GM21786 (cell line): ENCODE measurements at regions not wholly inside any gene's neighbourhood (a gene's known extent, or its start where the extent isn't known, plus 50 kb on each side); places are given as distances from the start of the nearest gene placed in this dataset.

Source experiments
- ATAC-seq: cut with Tn5 transposase; IDR thresholded peaks from one replicate; pipeline ENCODE4 v1.9.1; 2021; ENCODE audit not compliant: unreplicated experiment

DNA sequence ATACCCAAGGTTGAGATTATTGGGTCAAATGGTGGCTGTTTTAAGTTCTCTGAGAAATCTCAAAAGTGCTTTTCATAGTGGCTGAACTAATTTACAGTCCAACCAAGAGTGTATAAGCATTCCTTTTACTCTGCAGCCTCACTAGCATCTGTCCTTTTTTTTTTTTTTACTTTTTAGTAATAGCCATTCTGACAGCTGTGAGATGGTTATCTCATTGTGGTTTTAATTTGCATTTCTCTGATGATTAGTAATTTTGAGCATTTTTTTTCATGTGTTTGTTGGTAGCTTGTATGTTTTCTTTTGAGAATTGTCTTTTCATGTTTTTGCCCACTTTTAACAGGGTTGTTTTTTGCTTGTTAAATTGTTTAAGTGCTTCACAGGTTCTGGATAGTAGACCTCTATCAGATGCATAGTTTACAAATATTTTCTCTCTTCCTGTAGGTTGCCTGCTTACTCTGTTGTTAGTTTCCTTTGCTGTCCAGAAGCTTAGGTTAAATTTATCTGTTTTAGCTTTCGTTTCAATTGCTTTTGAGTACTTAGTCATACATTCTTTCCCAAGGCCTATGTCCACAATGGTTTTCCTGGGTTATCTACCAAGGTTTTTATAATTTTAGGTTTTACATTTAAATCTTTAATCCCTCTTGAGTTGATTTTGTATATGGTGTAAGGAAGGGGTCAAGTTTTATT is 881.3 kb upstream of the SEL1L start:
- ATAC-seq, result peak; percentile 60

DNA sequence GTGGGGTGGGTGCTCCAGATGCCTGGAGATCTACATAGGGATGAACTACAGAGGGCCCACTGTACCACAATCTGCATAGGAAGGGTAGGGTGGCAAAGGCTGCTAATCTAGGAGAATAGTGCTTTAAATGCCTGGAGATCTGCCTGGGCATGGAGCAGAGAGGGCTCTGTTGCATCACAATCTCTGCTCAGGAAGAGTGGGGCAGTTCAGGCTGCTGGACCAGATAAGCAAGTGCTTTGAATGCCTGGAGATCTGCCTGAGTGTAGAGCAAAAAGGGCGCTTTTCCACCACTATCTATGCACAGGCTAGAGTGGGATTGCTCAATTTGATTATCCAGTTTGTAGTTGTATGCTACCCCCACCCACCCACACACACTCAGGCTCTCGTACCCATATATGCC is 886.3 kb upstream of the SEL1L start:
- no peak for ATAC-seq

DNA sequence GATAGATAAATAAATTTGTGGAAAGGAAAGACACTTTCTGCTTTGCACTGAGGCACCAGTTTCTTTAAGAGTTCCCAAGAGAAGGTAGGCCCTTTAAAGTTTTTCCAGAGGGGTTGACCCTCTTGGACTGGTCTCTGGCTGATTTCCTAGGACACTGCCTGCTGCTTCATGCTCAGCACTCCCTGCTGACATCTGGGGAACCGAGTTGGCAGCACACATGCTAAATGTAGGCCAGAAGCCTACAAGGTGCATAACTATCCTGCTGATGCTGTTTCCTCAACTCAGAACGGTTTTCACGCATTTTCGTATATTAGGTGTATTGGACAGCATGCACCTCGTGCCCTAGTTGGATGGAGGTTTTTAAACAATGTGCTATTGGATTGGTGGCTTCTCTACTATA is 887.2 kb upstream of the SEL1L start:
- ATAC-seq, result no peak

DNA sequence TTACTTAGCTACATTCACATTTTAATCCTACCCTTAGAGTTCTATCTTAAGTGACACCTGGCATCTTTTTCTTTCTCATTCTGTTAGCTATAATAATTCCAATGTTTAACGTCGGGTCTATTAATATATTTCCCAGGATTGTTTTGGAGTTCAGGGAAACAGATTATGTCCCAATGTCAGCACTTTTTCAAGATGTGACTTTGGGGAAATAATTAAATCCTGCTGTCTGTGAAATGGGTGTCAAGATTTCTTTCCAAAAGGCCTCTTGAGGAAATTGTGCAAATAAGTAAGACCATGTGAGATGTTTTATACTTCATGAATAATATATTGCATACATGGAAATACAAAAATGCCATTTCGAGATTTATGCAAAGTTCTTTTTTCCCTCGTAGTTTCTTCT is 887.6 kb upstream of the SEL1L start:
- ATAC-seq, result no peak

DNA sequence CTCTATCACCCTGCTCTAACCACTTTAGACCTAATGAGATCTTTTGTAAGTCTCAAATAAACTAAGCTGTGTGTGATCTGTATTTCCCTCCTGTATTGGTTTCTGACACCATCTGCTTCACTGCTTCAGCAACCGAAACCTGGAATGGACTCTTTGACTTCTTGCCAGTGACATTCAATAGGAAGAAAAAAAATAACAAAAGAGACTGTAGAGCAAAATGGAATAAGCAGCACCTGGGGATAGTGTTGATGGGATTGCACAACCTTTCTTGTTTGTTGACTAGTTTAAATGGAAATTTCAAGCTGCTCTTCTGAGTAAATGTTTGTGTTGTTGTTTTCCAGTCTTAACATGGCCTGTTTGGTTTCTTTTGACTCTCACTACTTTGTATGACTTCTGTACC is 888.6 kb upstream of the SEL1L start:
- ATAC-seq, result no peak

DNA sequence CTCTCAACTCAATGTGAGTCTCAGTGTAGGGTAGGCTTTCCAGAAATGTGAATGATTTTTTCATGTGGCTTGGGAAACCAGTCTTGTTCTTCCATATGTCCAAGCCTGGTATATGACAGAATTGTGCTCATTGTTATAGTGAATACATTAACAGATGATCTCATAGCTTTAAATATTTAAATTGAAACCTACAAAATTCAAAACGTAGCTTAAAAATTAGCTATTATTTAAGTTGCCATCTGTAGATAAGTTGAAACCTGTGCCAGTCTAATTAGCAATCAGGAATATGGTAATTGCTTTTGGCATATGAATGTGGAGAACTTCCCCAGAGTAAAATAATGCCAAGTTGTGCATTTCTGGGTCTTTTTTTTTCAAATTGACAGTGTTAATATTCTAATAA is 891.6 kb upstream of the SEL1L start:
- ATAC-seq, result no peak

DNA sequence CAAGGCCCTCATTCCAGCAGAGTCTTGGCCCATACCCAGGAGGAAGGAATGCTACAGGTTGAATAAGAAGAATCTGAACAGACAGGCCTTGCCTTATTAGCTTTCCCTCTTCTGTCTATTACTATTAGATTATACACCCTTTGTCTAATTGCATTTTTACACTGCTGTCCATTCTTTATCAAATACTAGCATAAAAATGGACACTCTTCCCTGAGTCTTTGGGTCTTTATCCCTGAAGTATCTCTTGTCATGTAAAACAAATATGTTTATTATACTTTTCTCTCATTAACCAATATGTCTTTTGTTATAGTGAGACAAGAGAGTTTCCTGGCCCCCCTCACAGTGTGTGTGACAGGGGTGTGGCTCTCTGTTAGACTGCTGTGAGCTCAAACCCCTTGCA is 897.4 kb upstream of the SEL1L start:
- no peak for ATAC-seq

DNA sequence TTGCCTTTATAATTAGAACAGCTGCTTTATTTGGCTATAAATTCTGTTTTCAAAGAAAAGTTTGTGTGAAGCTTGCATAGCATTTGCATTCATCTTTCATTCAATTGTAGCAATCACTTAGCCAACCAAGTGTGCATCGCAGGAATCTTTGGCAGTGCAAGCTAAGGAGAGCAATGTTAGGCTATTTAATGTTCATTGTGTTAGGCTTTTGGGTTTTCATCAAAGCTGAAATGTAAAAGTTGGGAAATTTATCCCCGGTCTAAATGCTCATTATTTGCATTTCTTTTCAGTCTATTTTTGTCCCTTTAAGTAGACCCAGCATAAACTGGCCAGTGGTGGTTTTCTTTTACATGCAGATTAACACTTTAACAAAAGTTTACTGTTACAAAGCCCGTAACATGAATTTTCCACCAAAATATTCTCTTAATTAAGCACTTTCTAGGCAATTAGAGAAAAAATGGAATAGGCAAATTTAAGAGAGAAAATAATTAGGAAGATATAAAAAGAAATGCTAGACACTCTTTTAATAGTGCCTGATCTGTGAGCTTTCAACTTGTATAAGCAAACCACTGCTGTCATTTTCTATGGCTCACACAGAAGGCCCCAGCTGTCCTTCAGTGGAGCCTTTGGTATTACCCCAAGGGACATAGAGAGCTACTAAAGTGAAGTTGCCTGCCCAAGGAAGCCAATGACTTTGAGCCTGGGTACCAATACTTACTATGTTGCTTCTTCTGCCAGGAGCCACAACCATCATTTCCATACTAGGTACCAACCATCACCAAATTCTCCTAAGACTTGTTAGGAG is 898.9 kb upstream of the SEL1L start:
- ATAC-seq, result no peak

DNA sequence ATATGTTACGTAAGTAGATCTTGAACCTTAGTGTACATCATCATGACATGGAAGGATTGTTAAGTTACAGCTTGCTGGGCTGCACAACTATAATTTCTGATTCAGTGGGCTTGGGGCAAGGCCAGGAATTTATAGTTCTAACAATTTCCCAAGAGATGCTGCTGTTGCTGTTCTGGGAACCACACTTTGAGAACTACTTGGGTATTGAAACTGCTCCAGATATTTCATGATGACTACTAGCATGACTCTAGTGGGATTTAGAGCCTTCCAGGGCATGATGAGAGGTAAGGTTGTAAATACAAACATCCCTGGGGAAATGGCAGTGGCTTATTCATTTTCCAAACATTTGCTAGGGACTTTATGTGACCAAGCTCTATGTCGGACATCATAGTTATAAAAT is 904.8 kb upstream of the SEL1L start:
- ATAC-seq, result no peak

DNA sequence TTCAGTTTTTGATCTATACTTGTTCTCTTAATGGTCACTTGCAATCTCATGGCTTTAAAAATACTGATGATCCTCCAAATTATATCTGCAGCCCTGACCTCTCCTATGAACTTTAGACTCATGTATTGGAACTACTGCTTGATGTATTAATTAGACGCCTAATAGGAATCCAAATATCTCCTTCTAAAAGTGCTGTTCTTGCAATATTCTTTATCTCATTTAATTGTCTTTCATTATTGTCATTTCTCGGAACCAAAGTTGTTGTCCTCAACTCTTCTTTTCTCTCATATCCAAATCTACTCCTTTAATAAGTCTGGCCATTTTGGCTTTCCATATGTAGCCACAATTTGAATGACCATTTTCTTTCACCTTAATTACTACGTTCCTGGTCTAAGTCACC is 907.6 kb upstream of the SEL1L start:
- no peak for ATAC-seq

DNA sequence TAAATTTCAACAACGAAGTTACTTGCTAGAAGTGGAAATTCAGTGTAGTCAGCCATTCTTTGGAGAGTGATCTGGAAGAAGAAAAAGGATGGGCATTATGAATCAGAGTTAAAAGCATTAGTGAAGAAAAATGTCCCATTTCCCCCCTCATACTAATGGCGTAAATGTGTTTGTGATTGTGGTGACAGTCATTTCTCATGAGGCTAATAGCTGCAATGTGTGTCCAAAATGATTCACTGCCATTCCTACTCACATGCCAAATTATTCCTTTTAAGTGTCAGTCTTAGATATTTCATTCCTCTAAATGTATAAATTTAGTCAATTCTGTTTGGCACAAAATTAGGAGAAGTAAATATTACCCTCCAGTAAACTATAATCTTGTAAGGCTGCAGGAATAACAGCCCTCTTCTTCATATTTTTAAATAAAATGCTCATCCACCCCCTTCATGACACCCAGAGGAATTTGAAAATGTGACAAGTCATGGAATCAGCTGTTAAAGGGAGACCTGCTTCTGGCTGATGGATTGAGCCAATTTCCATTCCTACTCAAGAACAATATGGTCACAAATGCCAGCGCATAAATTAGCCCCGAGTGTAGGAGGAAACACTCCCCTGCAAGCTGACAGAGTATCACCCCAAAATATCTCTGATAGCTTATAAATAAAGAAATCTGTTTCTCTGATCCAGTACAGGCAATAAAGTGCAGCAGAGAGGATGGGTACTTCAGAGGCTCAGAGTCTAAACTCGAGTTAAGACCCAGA is 912.3 kb upstream of the SEL1L start:
- ATAC-seq, result no peak

DNA sequence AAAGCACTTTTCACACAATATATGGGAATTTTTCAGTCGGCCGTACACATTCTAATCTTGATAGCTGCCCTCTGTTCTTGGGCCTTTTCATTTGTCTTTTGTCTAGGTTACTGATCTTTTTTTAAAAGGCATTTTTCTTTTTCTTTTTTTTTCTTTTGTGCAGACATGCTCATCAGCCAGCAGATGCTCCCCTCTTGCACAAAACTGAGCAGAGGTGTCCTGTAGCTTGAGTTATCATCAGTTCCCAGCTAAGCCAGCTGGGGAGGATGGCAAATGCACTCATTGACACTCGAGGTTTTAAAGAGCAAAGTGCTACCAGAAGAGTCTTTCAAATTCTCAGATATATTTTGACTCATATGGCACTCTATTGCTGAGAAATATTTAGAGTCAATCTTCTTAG is 913.9 kb upstream of the SEL1L start:
- ATAC-seq, result no peak

DNA sequence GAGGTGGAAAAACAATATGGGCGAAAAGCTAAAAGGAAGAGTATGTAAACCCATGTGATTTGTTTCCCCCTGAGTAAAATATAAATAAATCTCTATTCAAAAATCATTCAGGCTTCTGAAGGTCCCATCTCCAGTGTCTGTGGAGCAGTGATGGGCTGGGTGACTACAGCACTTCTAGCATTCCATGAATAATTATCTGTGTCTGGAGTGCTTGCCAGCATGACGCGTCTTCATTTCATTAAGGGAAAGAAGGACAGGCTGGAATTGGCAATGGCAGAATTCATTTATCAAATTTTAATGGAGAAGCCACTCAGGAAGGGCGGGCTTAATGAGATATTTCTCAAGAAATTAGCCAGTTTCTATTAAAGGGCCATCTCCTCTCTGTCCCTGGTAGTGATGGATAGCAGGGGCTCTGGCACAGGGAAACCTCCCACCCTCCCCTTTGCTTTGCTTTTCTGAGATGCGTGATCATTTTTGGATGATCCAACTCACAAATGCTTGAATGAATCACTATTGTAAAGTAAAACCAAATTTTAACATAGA is 916.3 kb upstream of the SEL1L start:
- ATAC-seq, result no peak

DNA sequence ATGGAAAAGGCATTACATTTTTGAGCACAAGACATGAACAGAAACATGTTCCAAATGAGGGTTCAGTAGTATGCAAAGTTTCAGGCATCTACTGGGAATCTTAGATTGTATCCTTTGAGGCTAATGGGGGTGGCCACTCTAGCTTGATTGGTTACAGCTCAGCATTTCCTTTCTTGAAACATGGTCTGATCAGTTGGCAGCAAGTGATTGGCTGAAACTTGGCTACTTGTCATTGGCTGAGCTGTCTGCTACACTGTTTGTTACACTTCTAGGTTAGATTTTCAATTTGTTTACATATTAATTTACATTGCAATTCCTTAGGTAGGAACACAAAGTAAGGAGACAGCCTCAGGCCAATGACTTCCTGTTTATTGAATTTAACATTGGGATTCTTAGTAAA is 918.0 kb upstream of the SEL1L start:
- no peak for ATAC-seq

DNA sequence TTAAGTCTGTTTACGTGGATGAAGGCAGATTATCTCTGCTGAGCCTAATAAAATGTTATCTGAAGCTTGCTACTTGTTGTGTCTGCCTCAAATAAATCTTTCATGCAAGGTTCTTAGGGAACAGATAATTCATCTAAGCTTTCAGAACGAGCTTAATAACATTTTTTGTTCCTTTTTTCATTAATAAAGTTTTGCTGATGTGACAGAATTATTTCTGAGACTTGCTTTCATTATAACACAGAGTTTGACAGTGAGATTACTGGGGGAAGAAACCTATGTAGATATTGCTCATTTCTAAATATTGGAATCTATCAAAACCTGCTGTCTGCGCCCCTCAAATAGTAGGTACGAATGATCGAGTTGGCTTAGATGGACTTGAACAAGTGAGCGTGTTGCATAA is 948.7 kb upstream of the SEL1L start:
- no peak for ATAC-seq

DNA sequence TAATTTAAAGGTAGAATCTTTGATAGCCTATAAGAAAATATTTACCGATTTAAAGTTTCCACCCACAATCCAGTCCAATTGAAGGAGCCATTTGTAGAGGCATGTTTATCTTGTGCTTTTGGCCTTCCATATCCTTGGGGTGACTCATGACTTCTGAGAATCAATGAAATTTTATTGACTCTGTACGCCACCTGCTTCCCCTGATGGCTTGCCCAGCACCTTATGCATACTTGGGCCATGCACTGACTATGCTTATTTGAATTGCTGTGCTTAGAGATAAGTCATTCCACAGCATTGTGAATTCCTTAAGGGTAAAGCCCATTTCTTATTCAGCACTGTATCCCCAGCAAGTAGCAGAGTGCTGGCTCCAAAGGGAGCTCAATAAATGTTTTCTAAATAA is 954.8 kb upstream of the SEL1L start:
- ATAC-seq, result no peak

DNA sequence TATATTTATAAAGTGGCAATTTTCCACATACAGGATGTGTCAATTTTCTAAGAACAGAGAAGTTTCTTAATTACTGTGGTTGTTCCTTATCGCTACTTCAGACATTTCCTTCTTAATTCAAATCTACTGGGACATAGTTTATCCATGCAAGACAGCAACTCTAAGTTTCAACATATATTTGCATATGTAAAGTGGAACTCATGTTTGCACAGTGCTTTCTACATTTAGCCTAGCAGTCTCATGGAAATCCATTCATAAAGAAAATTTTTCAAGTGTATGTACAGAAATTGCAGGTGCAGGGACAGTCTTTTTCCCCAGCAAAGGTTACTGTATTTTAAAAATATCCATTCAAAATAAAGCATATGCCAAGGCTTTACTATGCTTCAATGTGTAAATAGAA is 956.7 kb upstream of the SEL1L start:
- no peak for ATAC-seq

DNA sequence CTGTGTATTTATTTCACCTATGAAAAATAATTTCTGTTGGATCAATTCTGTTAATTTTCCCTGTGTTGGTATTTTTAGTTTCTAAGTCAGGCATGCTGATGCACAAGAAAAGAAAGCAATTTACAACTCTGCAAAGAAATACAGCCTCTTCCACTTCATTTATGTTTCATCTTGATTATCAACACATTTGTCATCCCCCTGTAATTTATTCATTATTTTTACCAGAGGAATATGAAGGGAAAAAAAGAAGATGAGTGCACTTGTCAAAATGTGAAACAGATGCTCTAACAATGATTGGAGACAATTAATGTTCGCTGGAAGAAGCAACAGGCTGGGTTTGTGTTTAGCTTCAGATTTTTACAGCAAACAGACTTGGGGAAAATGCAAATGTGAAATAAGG is 958.5 kb upstream of the SEL1L start:
- ATAC-seq, result no peak

DNA sequence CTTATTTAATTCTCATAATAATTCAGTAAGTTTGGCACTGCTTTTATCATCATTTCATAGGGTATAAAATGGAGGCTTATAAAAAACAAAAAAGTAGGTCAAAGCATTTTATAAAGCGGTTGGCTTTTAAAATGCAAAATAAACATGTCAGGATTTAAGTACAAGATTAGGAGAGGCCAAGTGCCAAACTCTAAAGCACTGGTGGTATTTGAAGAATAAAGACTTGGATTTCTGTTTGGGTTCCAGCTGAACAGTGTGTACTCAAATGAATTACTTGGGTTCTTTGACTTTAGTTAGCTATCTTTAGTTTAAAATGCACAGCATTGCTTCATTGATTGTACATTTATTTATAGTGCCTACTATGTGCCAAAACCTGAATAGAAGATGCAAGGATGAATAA is 966.6 kb upstream of the SEL1L start:
- no peak for ATAC-seq

DNA sequence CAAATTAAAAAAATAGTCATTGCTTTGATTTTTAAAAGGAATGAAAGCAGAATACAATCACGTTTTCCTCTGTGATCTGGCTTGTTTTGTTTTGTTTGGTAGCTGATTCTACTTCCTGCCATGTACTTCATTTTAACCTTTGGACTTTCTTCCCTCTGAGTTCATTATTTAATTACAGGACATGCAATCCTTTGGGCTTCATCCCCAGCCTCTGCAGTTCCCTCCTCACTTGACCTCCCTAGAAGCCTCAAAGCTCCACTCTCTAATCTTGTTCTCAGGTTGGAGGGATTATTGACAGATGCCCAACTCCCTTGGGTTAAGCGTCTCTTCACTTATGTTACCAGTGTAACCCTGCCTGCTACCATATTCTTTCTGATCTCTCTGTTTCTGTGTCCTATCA is 967.9 kb upstream of the SEL1L start:
- ATAC-seq, result no peak

DNA sequence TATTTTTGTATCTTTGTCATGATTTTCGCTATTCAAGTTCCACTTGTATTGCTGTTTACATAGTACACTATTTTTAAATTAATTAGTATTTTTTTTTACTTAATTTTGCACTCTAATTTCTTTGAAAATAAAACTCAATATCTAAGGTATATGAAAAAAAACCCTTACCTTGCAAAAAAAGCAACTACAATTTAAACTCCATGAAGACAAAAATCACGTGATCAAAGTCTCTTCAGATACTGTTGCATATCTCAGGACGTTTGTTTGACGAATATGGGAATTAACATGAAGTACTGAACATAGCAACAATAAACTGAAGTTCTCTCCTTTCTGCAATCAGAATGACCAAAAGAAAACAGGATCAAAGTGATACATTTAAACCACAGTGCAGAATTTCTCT is 968.4 kb upstream of the SEL1L start:
- no peak for ATAC-seq

DNA sequence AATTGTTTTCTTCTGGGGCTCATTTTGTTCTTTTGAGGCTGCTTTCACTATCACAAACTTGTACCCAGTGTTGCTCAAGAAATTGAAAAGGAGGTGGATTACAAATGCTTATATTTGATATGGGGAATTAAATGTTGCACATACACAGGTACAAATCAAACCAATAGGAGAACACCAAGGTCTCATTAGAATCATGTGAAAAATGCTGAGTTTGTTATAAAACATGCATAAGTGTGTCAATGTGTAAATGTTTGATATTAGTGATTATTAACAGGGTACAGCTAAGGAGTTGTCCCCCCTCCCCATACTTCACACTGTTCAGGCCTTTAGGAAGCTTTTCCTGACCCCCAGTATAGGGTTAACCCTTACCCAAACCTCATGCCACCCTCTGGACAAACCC is 971.2 kb upstream of the SEL1L start:
- no peak for ATAC-seq
